IPS-15b (cell line): ENCODE measurements at regions not wholly inside any gene's neighbourhood (a gene's known extent, or its start where the extent isn't known, plus 50 kb on each side); places are given as distances from the start of the nearest gene placed in this dataset.

ENCODE experiments used
- H3K27me3 ChIP-seq: one replicate; pipeline ENCODE4 v1.6.1; 2013; ENCODE audit warnings: low read length; ENCODE audit not compliant: control insufficient read depth, insufficient read depth
- H3K36me3 ChIP-seq: one replicate; pipeline ENCODE4 v1.6.1; 2013; ENCODE audit warnings: low read length; ENCODE audit not compliant: control insufficient read depth, insufficient read depth
- H3K4me1 ChIP-seq: one replicate; pipeline ENCODE4 v1.6.1; 2013; ENCODE audit warnings: mild to moderate bottlenecking, low read length; ENCODE audit not compliant: control insufficient read depth, insufficient read depth
- H3K4me3 ChIP-seq: one replicate; pipeline ENCODE4 v1.5.1; 2013; ENCODE audit warnings: low read depth, low read length
- H3K9ac ChIP-seq: one replicate; pipeline ENCODE4 v1.6.1; 2013; ENCODE audit warnings: low read depth, mild to moderate bottlenecking, low read length
- H3K9me3 ChIP-seq: one replicate; pipeline ENCODE4 v1.6.1; 2013; ENCODE audit warnings: mild to moderate bottlenecking, low read length; ENCODE audit not compliant: control insufficient read depth, insufficient read depth

- Histone ChIP-seq H3K9ac (no peak overlapping the region), H3K36me3 (no peaks in the 10 kb centered on the region), H3K9me3 (no peaks in the 10 kb centered on the region), H3K4me3 (no peak overlapping the region), H3K4me1 (no peaks in the 10 kb centered on the region), H3K27me3 (no peaks in the 10 kb centered on the region)
Observed at GRCh38 chr12:69014047-69014446, 81.1 kb upstream of the CPM start.

GRCh38 chr12:69015017-69015416 lies 82.0 kb upstream of the CPM start:
- H3K27me3 ChIP-seq: no peaks in the 10 kb centered on the region
- H3K9ac ChIP-seq: no peak overlapping the region
- no peaks in the 10 kb centered on the region for H3K36me3 ChIP-seq
- no peak overlapping the region for H3K4me3 ChIP-seq
- H3K9me3 ChIP-seq: no peaks in the 10 kb centered on the region
- no peaks in the 10 kb centered on the region for H3K4me1 ChIP-seq

DNA sequence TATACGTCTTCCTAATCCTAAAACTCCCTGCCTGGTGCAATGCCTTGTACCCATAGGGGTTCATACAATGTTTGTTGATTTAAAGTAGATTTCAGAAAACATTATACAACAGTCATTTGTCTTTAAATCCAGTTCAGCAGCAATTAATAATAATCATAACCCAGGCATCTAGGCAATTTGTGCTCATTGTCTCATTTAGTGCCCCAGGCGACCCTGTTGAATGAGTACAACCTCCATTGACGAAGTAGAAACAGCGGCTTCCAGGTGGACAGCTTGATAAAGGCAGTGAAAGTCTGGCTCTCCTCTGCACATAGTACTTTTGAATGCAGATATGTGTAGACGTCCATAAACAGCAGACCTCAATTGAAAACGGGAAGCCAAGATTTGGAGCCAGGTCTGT lies 82.9 kb upstream of the CPM start:
- no peak overlapping the region for H3K4me3 ChIP-seq
- H3K27me3 ChIP-seq: no peaks in the 10 kb centered on the region
- no peaks in the 10 kb centered on the region for H3K4me1 ChIP-seq
- H3K9ac ChIP-seq: no peak overlapping the region
- no peaks in the 10 kb centered on the region for H3K36me3 ChIP-seq
- no peaks in the 10 kb centered on the region for H3K9me3 ChIP-seq

- H3K4me1 ChIP-seq: no peaks in the 10 kb centered on the region
Observed at GRCh38 chr12:69019082-69019481, 86.1 kb upstream of the CPM start.

GRCh38 chr12:69019910-69020309 lies 86.9 kb upstream of the CPM start:
- no peaks in the 10 kb centered on the region for H3K9me3 ChIP-seq
- no peak overlapping the region for H3K9ac ChIP-seq

More at GRCh38 chr12:69019082-69019481, 86.1 kb upstream of the CPM start:
- H3K9ac ChIP-seq: no peak overlapping the region
- no peaks in the 10 kb centered on the region for H3K27me3 ChIP-seq
- H3K4me3 ChIP-seq: no peak overlapping the region
- H3K9me3 ChIP-seq: no peaks in the 10 kb centered on the region
- no peaks in the 10 kb centered on the region for H3K36me3 ChIP-seq

GRCh38 chr12:69022674-69023073 lies 89.7 kb upstream of the CPM start:
- no peak overlapping the region for H3K9ac ChIP-seq

More at GRCh38 chr12:69019910-69020309, 86.9 kb upstream of the CPM start:
- Histone ChIP-seq H3K27me3 (no peaks in the 10 kb centered on the region), H3K4me3 (no peak overlapping the region), H3K36me3 (no peaks in the 10 kb centered on the region), H3K4me1 (no peaks in the 10 kb centered on the region)

DNA sequence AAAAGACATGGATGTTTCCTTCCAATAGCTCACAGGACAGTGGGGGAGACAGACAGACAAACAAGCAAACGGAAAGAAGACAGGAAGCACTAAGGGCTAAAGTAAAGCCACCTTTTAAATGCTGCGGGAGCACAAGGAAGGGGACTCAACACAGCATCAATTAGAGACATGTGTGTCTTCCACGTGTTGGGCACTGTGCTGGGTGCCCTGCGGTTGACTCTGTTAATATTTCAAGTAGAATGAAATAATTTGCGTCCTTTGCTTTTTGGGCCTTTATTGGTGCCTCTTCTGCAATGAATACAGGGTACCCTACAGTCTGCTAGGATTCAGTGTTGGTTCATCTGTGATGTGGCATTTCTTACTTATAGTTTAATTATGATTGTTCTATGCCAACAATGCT lies 90.9 kb upstream of the CPM start:
- Histone ChIP-seq H3K9me3 (no peaks in the 10 kb centered on the region), H3K4me1 (no peaks in the 10 kb centered on the region), H3K9ac (no peak overlapping the region), H3K36me3 (no peaks in the 10 kb centered on the region), H3K4me3 (no peak overlapping the region), H3K27me3 (no peaks in the 10 kb centered on the region)

More at GRCh38 chr12:69022674-69023073, 89.7 kb upstream of the CPM start:
- no peaks in the 10 kb centered on the region for H3K36me3 ChIP-seq
- no peaks in the 10 kb centered on the region for H3K4me1 ChIP-seq
- no peaks in the 10 kb centered on the region for H3K9me3 ChIP-seq
- no peaks in the 10 kb centered on the region for H3K27me3 ChIP-seq
- H3K4me3 ChIP-seq: no peak overlapping the region

DNA sequence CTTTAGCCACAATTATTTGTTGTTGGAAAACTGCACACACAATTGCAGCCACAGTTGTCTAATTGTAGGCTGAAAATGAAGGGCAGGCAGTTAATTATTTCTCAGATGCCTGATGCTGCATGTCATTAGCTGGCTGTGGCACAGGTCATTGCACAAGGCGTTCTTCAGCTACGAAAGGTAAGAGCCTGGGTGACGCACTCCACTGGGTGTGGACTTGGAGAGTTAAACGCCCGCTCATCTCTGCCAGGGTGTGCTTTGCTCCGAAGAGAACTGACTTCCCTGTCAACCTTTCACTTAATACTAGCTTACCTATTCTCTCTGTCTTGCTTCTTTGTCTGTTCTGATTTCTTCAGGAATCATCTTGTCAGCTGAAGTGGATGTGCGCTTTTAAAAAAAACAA lies 91.4 kb upstream of the CPM start:
- H3K36me3 ChIP-seq: no peaks in the 10 kb centered on the region
- H3K9me3 ChIP-seq: no peaks in the 10 kb centered on the region
- H3K4me3 ChIP-seq: no peak overlapping the region
- no peaks in the 10 kb centered on the region for H3K4me1 ChIP-seq
- H3K27me3 ChIP-seq: no peaks in the 10 kb centered on the region
- H3K9ac ChIP-seq: no peak overlapping the region

DNA sequence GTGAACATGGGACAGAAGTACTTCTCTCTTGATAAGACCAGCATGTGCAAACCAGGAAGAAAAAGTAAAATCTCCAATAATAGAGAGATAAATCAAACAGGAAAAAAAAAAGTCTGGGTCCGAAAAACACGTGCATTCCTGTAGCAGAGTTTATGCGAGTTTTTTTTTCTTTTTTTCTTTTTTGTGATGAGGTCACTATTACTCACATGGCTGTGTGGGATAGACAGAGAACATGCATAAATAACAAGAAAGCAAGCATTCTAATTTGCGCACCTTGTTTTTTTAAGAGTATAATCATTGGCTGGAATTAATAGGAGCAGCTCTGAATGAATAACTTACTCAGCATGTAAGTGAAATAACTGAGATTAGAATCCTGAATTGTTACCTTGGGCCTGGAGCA lies 91.9 kb upstream of the CPM start:
- no peaks in the 10 kb centered on the region for H3K27me3 ChIP-seq
- H3K36me3 ChIP-seq: no peaks in the 10 kb centered on the region
- no peak overlapping the region for H3K9ac ChIP-seq
- no peaks in the 10 kb centered on the region for H3K4me1 ChIP-seq
- no peaks in the 10 kb centered on the region for H3K9me3 ChIP-seq
- no peak overlapping the region for H3K4me3 ChIP-seq

DNA sequence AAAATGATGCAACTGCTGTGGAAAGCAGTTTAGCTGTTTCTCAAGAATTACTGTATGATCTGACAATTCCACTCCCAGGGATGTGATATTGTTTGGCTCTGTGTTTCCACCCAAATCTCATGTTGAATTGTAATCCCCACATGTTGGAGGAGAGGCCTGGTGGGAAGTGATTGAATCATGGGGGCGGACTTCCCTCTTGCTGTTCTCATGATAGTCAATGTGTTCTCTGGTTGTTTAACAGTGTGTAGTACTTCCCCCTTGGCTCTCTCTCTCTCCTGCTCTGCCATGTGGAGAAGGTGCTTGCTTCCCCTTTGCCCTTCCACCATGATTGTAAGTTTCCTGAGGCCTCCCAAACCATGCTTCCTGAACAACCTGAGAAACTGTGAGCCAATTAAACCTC lies 93.4 kb upstream of the CPM start:
- no peak overlapping the region for H3K4me3 ChIP-seq
- no peaks in the 10 kb centered on the region for H3K9me3 ChIP-seq
- H3K36me3 ChIP-seq: no peaks in the 10 kb centered on the region
- H3K27me3 ChIP-seq: no peaks in the 10 kb centered on the region
- no peak overlapping the region for H3K9ac ChIP-seq
- no peaks in the 10 kb centered on the region for H3K4me1 ChIP-seq

DNA sequence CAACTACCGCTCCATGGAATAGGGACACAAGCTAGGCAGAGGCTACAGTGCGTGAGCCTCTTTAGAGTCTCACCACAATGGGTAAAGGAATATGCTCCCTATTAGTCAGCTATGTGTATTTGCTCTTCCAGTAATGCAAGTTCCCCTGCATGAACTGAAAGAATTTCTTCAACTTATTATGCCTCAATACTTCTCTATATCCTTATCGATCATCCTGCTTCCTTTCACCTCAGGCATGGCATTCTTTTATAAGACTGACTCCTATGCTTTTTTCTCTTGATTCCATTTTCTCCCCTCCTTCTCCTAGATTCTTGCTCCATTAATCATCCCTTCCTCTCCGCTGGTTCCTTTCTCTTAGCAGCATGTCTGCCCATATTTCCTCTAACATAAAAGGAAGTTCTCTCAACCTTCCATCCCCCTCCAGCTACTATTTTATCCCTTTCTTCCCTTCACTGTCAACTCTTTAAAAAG lies 94.5 kb upstream of the CPM start:
- no peaks in the 10 kb centered on the region for H3K9me3 ChIP-seq

DNA sequence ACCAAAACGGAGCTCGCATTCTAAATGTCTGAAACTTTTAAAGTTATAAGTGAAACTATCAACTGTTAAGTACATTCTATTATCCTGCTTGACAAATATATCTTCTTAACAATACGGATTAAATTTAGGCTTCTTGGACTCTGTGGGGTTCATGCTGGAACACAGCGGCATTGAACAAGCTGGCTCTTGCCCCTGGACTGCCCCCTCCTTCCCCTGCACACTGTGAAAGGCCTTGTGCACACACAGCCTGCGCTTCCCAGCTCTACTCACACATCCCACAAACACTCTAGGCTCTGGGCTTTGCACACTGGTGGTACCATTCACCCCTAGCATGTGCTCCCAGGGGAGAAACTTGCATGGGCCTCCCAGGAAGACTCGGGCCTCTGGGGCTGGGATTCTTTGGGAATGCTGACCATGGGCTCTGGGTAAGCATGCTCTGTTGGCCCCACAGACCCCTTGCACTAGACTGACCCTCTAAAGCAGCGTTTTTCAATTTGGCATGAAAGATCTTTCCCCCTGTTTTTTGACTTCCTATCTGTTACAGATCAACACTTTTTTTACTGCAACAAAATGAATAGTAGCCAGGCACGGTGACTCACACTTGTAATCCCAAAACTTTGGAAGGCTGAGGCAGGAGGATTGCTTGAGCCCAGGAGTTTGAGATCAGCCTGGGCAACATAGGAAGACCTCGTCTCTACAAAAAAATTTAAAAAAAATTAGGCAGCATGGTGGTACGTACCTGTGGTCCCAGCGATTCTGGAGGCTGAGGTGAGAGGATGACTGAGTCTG lies 96.2 kb upstream of the CPM start:
- H3K27me3 ChIP-seq: no peaks in the 10 kb centered on the region
- no peaks in the 10 kb centered on the region for H3K36me3 ChIP-seq
- H3K9ac ChIP-seq: no peak overlapping the region
- H3K4me1 ChIP-seq: no peaks in the 10 kb centered on the region
- H3K4me3 ChIP-seq: no peak overlapping the region
- H3K9me3 ChIP-seq: no peaks in the 10 kb centered on the region

More for the DNA sequence above, 94.5 kb upstream of the CPM start:
- Histone ChIP-seq H3K9ac (no peak overlapping the region), H3K27me3 (no peaks in the 10 kb centered on the region), H3K4me1 (no peaks in the 10 kb centered on the region), H3K4me3 (no peak overlapping the region), H3K36me3 (no peaks in the 10 kb centered on the region)
